HG03521 (cell line): ENCODE measurements at regions not wholly inside any gene's neighbourhood (a gene's known extent, or its start where the extent isn't known, plus 50 kb on each side); places are given as distances from the start of the nearest gene placed in this dataset.
"Not testable (repeated sequence)": the region's sequence is repeated elsewhere in the genome, so short reads cannot be mapped to it uniquely, and the experiment has no call there.

Source experiments
- ATAC-seq: cut with Tn5 transposase; IDR thresholded peaks from one replicate; pipeline ENCODE4 v1.9.1; 2021; ENCODE audit warnings: mild to moderate bottlenecking, moderate library complexity; ENCODE audit not compliant: unreplicated experiment

DNA sequence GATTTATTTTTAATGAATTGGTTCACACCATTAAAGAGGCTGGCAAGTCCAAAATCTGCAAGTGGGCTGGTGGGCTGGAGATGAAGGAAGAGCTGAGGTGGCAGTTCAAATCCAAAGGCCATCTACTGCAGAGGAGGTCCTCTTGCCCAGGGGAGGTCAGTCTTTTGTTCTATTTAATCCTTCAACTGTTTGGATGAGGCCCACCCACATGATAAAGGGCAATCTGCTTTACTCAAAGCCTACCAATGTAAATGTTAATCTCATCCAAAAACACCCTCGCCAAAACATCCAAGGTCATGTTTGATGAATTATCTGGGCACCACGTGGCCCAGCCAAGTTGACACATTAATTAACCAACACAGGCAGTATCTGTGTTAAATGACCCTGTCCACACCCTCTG lies 99.0 kb downstream of the RRAGC start:
- ATAC-seq = no peak

GRCh38 chr1:38758820-38759219 lies 100.8 kb downstream of the RRAGC start:
- ATAC-seq = no peak

- no peak for ATAC-seq
Observed at GRCh38 chr1:38746941-38747600, 112.5 kb downstream of the RRAGC start.

- no peak for ATAC-seq
Observed at GRCh38 chr1:38746402-38746935, 113.1 kb downstream of the RRAGC start.

GRCh38 chr1:38745476-38746401 lies 113.8 kb downstream of the RRAGC start:
- no peak for ATAC-seq

GRCh38 chr1:38744452-38745350 lies 114.9 kb downstream of the RRAGC start:
- ATAC-seq = no peak

- no peak for ATAC-seq
Observed at GRCh38 chr1:38743184-38743583, 116.4 kb downstream of the RRAGC start.

- ATAC-seq = no peak
Observed at GRCh38 chr1:38741341-38741740, 118.2 kb downstream of the RRAGC start.

DNA sequence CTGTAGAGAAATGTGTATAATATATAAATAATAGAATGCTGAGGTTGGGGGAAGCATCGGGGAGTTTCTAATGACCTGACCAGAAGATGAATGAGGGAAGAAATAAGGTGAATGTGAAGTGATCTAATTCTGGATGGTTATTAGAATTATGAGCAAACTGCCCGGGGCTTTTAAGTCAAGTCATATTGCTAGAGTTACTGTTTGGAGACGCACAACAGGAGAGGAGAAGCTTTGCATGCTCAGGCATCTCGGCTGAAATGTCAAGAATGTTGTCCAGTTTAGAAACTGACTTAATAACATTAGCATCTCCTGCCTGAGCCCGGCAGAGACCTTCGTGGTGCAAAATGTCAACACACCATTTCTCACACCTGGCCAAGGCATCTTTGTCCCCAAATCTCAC lies 119.1 kb downstream of the RRAGC start:
- no peak for ATAC-seq

DNA sequence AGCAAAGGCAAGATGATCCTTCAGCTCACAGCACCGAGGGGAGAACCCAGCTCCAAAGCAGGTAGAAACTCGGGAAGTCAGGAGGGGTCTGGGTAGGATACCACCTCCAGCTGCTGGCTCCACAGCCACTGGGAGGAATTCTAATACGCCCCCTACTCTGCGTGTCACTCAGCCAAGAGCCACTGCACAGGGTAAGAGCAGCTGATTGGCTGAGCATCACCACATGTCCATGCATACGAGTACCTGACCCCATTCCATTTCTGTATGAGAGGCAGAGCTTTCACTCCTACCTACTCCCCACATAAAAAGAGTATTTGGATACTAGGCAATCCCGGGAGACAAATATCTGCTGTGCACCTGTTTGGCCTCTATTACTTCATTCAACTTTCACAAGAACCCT lies 121.4 kb downstream of the RRAGC start:
- no peak for ATAC-seq

DNA sequence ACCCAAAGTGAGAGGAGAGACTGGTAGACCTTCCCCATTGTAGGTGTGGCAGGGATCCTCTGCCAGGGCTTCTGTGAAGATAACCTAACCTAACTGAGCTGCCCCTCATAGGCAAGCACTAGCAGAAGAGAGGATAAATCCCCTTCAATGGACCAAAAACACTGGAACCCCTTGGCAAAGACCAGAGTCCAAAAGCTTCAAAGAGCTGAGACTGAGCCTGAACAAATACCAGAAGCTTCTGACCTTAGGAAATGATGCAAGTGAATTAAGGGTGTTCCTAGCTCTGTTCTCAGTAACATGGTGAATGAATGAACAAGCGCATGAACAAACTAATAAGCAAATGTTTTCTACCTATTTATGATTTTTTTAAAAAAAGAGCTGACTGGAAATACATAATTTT lies 123.2 kb downstream of the RRAGC start:
- ATAC-seq = no peak

DNA sequence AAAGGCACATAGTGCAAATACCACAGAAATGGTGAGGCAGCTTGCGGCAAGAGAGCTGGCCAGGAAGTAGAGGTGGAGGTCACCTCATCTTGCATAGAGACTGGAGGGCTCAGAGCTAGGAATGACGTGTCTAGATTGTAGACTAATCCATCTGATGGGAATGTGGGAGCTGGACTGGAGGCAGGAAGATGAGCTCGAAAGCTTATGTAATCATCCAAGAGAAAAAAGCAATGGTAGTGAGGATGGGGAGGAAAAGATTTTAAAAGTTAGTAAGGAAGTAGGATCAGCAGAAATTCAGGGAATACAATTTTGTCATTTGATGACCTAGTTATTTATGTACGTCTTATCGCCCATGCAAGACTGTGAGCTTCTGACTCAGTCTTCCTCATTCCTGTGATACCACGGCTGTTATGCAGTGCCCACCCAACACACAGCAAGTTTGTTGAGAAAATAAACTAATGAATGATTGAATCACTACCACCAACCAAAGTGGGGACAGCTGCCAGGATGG lies 123.9 kb downstream of the RRAGC start:
- ATAC-seq = no peak

- ATAC-seq = no peak
Observed at GRCh38 chr1:38733761-38734160, 125.8 kb downstream of the RRAGC start.

DNA sequence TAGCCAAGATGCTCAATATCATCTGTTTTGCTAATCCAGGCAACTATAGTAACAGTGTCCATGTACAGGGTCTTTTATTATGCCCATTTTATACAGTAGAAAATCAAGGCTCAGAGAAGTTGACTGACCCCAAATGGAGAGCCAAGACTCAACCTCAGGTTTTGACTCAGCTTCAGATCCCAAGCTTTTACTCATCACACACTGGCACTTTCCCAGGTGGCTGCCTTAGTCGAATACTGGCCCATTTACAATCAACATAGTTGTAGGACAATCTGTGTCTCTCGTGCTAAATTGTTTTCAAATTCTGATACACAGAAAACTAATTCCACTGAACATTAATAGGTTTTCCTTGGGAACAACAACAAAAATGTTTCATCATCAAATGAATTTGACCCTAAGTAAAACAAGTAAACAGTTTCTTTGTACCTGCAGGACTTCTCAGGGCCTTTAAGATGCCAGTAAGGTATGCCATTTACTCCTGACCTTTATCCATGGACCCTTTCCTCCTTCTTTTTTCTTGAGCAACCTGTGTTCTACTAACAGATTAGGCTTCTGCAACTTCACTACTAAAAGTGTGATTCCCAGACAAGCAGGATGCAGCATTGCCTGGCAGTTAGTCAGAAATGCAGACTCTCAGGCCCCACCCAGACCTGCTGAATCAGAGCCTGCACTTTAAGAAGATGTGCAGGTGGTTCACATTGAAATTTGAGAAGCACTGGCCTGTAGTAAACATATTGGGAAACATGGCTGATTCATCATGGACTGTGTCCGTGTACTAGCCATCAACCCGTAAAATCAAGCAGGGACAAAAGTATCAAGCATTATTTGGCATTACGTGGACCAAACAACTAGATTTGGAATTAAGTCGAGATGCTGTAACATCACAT lies 128.8 kb downstream of the RRAGC start:
- no peak for ATAC-seq

GRCh38 chr1:38728585-38728908 lies 131.0 kb downstream of the RRAGC start:
- ATAC-seq = no peak

GRCh38 chr1:38727684-38728584 lies 131.6 kb downstream of the RRAGC start:
- ATAC-seq = no peak

- not testable (repeated sequence) for ATAC-seq
Observed at GRCh38 chr1:38725321-38725961, 134.1 kb downstream of the RRAGC start.
